ENCODE measurements at regions not wholly inside any gene's neighbourhood (a gene's known extent, or its start where the extent isn't known, plus 50 kb on each side); places are given as distances from the start of the nearest gene placed in this dataset.

DNA sequence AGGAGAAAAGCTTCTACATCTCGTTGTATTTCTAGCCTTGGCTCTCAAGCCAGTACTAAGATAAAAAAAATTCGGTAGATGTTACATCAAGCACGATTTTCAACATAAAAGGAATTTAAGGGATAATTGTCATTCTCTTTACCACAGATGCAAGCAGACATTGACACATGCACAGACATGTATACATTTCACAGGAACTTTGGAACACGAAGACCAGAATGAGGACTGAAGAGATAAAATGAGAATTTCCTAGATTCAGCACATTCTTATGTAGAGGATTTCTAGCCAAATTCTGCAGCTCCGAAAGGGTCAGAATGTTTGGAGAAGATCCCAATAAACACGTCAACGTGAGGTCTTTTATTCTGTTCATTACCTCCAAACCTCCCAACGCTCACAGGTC is 284.5 kb upstream of the ARGLU1 start:
- Histone ChIP-seq H4K20me1 (ENCODE audit: insufficient read depth) (no peaks in the 10 kb centered on the region), H3K4me3 (no peak overlapping the region), H3K27ac (no peak overlapping the region), H3K4me1 (replicated peaks; ENCODE audit: insufficient read depth) (peaks cover 23% of the 10 kb centered on the region), H3K9me2 (ENCODE audit: insufficient read depth) (no peaks in the 10 kb centered on the region), H3F3A (ENCODE audit: insufficient read depth, low read depth) (peaks cover 8% of the 10 kb centered on the region; the same call in 1 of the 2 replicates), H3K79me2 (ENCODE audit: low read depth) (no peaks in the 10 kb centered on the region), H3K27me3 (ENCODE audit: insufficient read depth, low read depth) (no peaks in the 10 kb centered on the region), H3K36me3 (ENCODE audit: low read depth) (no peaks in the 10 kb centered on the region), H2AFZ (no peak overlapping the region), H3K9me3 (ENCODE audit: insufficient read depth, low read depth) (no peaks in the 10 kb centered on the region; the same call in 1 of the 2 replicates), H3K4me2 (no peak overlapping the region)
- DNase-seq = no peak
- BruUV-seq (replicated peaks) = no TSS peak
- ChIA-PET CTCF (no interaction called here), POLR2A (ENCODE audit: unreplicated experiment) (no interaction called here)
- TF ChIP-seq EZH2 (IDR thresholded peaks at IDR 0.05; ENCODE audit: low read depth) = no peak
- TF ChIP-seq, protein P1, sequence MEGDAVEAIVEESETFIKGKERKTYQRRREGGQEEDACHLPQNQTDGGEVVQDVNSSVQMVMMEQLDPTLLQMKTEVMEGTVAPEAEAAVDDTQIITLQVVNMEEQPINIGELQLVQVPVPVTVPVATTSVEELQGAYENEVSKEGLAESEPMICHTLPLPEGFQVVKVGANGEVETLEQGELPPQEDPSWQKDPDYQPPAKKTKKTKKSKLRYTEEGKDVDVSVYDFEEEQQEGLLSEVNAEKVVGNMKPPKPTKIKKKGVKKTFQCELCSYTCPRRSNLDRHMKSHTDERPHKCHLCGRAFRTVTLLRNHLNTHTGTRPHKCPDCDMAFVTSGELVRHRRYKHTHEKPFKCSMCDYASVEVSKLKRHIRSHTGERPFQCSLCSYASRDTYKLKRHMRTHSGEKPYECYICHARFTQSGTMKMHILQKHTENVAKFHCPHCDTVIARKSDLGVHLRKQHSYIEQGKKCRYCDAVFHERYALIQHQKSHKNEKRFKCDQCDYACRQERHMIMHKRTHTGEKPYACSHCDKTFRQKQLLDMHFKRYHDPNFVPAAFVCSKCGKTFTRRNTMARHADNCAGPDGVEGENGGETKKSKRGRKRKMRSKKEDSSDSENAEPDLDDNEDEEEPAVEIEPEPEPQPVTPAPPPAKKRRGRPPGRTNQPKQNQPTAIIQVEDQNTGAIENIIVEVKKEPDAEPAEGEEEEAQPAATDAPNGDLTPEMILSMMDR (conservative IDR thresholded peaks at IDR 0.05) = no peak
- intact Hi-C loops (cut with micrococcal nuclease; ENCODE audit: unreplicated experiment) = no loop called here

DNA sequence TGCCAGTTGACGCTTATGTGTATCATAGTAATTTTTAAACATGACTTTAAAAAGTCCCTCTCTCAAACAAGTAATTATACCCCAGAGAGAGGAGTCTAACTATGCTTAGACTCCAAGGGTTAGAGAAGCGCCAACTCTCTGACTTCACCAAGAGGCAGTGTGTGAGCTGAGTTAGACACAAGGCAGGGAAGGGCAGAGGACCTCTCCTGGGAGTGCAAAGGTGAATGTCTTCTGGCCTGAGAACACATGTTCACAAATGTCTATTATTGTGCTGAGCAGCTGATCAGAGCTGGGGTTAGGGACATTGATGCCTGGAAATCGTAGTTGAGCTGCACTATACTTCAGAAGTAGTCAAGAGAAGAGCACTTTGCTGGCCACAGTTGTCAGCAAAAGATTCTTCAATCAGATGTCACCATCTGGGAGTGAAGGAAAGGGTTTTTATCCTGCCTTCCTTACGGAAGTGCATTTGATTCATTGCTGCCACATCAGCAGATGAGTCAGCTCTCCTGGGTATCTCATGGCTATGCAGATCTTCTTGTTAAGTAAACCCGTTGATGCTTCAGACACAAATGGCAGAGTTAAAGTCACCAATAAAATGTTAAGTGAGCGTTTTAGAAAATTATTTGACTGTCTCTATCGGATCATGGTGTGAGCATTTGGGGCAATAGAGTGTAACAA is 283.2 kb upstream of the ARGLU1 start:
- ChIA-PET POLR2A (ENCODE audit: unreplicated experiment) (interaction anchor here (0.5 kb wide), 1 partner anchor 57 kb away, joined by 7 read pairs; no protein-coding TSS in a partner anchor), CTCF (no interaction called here)
- no peaks in the 10 kb centered on the region for H4K20me1 ChIP-seq (ENCODE audit: insufficient read depth)
- intact Hi-C loops (cut with micrococcal nuclease; ENCODE audit: unreplicated experiment) = no loop called here
- H3K27ac ChIP-seq = no peak overlapping the region
- H3K4me1 ChIP-seq (replicated peaks; ENCODE audit: insufficient read depth) = peaks cover 29% of the 10 kb centered on the region
- no peaks in the 10 kb centered on the region for H3K36me3 ChIP-seq (ENCODE audit: low read depth)
- H2AFZ ChIP-seq = peak overlapping the region; percentile 47
- no peak overlapping the region for H3K4me2 ChIP-seq
- DNase-seq = peak in 1 of 2 experiments; percentile 51
- no TSS peak for BruUV-seq (replicated peaks)
- H3K4me3 ChIP-seq = no peak overlapping the region
- no peaks in the 10 kb centered on the region for H3K27me3 ChIP-seq (ENCODE audit: insufficient read depth, low read depth)
- TF ChIP-seq, protein P1 (conservative IDR thresholded peaks at IDR 0.05) = no peak
- no peak for TF ChIP-seq EZH2 (IDR thresholded peaks at IDR 0.05; ENCODE audit: low read depth)
- H3K9me2 ChIP-seq (ENCODE audit: insufficient read depth) = no peaks in the 10 kb centered on the region
- no peaks in the 10 kb centered on the region for H3K79me2 ChIP-seq (ENCODE audit: low read depth)
- H3F3A ChIP-seq (ENCODE audit: insufficient read depth, low read depth) = no peaks in the 10 kb centered on the region
- H3K9me3 ChIP-seq (ENCODE audit: insufficient read depth, low read depth) = no peaks in the 10 kb centered on the region; the same call in 1 of the 2 replicates

DNA sequence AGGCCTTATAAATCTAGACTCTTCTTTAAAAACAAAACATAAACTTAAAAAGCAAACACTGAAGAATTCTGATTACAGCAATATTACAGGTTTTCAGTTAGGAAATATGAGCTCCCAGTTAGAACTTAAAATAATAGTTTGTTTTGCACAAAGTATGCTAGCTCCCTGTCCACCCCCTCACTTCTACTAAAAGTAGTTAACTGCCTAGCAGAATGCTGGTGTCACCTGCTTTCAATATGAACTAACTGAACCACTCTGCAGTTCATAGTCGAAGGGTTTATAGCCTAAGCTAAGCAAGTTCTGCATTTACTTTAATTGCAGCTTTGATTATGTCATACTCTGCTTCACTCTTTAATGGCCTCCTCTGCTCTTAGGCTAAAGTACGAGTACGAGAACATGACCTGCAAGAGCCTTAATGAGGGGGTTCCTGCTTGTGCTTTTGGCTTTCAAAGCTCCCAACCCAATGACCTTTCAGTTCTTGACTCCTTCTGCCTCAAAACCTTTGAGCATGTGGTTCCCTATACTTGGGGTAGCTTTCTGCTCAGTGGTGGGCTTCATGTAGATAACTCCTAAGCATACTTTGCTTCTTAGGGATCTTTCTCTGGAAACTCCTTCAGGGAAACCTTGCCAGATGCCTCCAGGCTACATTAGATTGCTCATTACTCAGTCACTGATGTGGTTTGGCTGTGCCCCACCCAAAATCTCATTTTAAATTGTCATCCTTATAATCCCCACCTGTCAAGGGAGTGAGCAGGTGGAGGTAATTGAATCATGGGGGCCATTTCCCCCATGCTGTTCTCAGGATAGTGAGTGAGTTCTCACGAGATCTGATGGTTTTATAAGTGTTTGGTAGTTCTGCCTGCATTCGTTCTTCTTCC is 278.9 kb upstream of the ARGLU1 start:
- H3K4me1 ChIP-seq (replicated peaks; ENCODE audit: insufficient read depth) = peaks cover 29% of the 10 kb centered on the region
- no peaks in the 10 kb centered on the region for H3K36me3 ChIP-seq (ENCODE audit: low read depth)
- H3K27ac ChIP-seq = no peak overlapping the region
- ChIA-PET POLR2A (ENCODE audit: unreplicated experiment) (interaction anchor here (0.7 kb wide), 2 partner anchors 285 to 374 kb away, joined by 3 read pairs; no protein-coding TSS in a partner anchor), CTCF (interaction anchor here (0.9 kb wide), 1 partner anchor 226 kb away, joined by 5 read pairs; no protein-coding TSS in a partner anchor)
- TF ChIP-seq EZH2 (IDR thresholded peaks at IDR 0.05; ENCODE audit: low read depth) = no peak
- TF ChIP-seq, protein P1 (conservative IDR thresholded peaks at IDR 0.05) = no peak
- no peaks in the 10 kb centered on the region for H3F3A ChIP-seq (ENCODE audit: insufficient read depth, low read depth)
- intact Hi-C loops (cut with micrococcal nuclease; ENCODE audit: unreplicated experiment) = no loop called here
- H2AFZ ChIP-seq = no peak overlapping the region
- no peaks in the 10 kb centered on the region for H3K9me2 ChIP-seq (ENCODE audit: insufficient read depth)
- H4K20me1 ChIP-seq (ENCODE audit: insufficient read depth) = no peaks in the 10 kb centered on the region
- DNase-seq = peak; percentile 51 to 80
- no peaks in the 10 kb centered on the region for H3K79me2 ChIP-seq (ENCODE audit: low read depth)
- no peaks in the 10 kb centered on the region; the same call in 1 of the 2 replicates for H3K9me3 ChIP-seq (ENCODE audit: insufficient read depth, low read depth)
- H3K27me3 ChIP-seq (ENCODE audit: insufficient read depth, low read depth) = no peaks in the 10 kb centered on the region
- no TSS peak for BruUV-seq (replicated peaks)
- H3K4me2 ChIP-seq = peak overlapping the region; percentile 1; the same call in 1 of the 2 replicates
- H3K4me3 ChIP-seq = no peak overlapping the region
